ENCODE measurements at regions not wholly inside any gene's neighbourhood (a gene's known extent, or its start where the extent isn't known, plus 50 kb on each side); places are given as distances from the start of the nearest gene placed in this dataset.

GRCh38 chr9:14440062-14440461 lies 126.1 kb upstream of the NFIB start:
- TF ChIP-seq ESRRA (IDR thresholded peaks at IDR 0.05; ENCODE audit: borderline replicate concordance, low read depth) (no peak), ZZZ3 (IDR thresholded peaks at IDR 0.05) (no peak)

Measured in K562 (cell line).